H1 (cell line): ENCODE measurements at regions not wholly inside any gene's neighbourhood (a gene's known extent, or its start where the extent isn't known, plus 50 kb on each side); places are given as distances from the start of the nearest gene placed in this dataset.

Experiments used
- CTCF ChIA-PET: fragments of 300-600 bp; sonication (Branson Sonifier 250); formaldehyde crosslinking; loops from one replicate; lab custom pipeline; 2021; ENCODE audit not compliant: partially characterized antibody; lab: Charles Lee
- POLR2A ChIA-PET: fragments of 300-600 bp; sonication (Branson Sonifier 250); formaldehyde crosslinking; loops from one replicate; lab custom pipeline; 2021; ENCODE audit warnings: inconsistent platforms; ENCODE audit not compliant: partially characterized antibody; lab: Charles Lee
- DNase-seq, 2 experiments: peaks; one replicate each; pipeline versions ENCODE4 v3.0.0 to v3.0.0-alpha.2; 2010 to 2022; ENCODE audit warnings: low spot score in 2 of 2, low read depth in 1 of 2, mixed read lengths in 1 of 2
- FAIRE-seq: peaks from 2 replicates; lab custom pipeline; 2011; peaks lifted over from hg19 to GRCh38; lab: Jason Lieb, UNC
- H2AFZ ChIP-seq: 2 replicates; pipeline ENCODE4 v1.8.1; 2012; ENCODE audit warnings: low read length, inconsistent platforms
- H2AK5ac ChIP-seq: 2 replicates; pipeline ENCODE4 v1.6.1; 2013; ENCODE audit warnings: low read depth, low read length
- H2BK120ac ChIP-seq: replicated peaks from 2 replicates; pipeline ENCODE3; 2013; ENCODE audit warnings: low read depth, low read length, inconsistent platforms
- H2BK12ac ChIP-seq: 2 replicates; pipeline ENCODE4 v1.6.1; 2013; ENCODE audit warnings: low read depth, low read length
- H2BK15ac ChIP-seq: 2 replicates; pipeline ENCODE4 v1.6.1; 2013; ENCODE audit warnings: low read length
- H2BK20ac ChIP-seq: 2 replicates; pipeline ENCODE4 v1.6.1; 2013; ENCODE audit warnings: low read length
- H2BK5ac ChIP-seq: 2 replicates; pipeline ENCODE4 v1.6.1; 2013; ENCODE audit warnings: low read depth, low read length
- H3K14ac ChIP-seq: 2 replicates; pipeline ENCODE4 v1.6.1; 2013; ENCODE audit warnings: inconsistent platforms; ENCODE audit not compliant: insufficient read length
- H3K18ac ChIP-seq: 2 replicates; pipeline ENCODE4 v1.6.1; 2013; ENCODE audit warnings: low read length; ENCODE audit errors: extremely low read depth
- H3K23ac ChIP-seq: 2 replicates; pipeline ENCODE4 v1.6.1; 2013; ENCODE audit warnings: inconsistent platforms; ENCODE audit not compliant: insufficient read length
- H3K23me2 ChIP-seq: 2 replicates; pipeline ENCODE4 v1.6.1; 2013; ENCODE audit warnings: low read depth, low read length
- H3K27ac ChIP-seq: 2 replicates; pipeline ENCODE4 v1.6.1; 2011; ENCODE audit warnings: low read depth, low read length, inconsistent platforms
- H3K27me3 ChIP-seq, 4 experiments: replicated peaks in 1 of 4; 1 replicate in 1 of 4; 2 replicates in 3 of 4; pipeline versions ENCODE4 v1.6.1 to v1.8.1; 2011 to 2013; ENCODE audit warnings: low read length in 3 of 4, mild to moderate bottlenecking in 3 of 4, inconsistent platforms in 2 of 4, mixed read lengths in 2 of 4, moderate library complexity in 1 of 4; ENCODE audit not compliant: control insufficient read depth in 3 of 4, insufficient read depth in 3 of 4; ENCODE audit errors: extremely low read depth in 1 of 4
- H3K36me3 ChIP-seq, 4 experiments: 2 replicates each; pipeline versions ENCODE4 v1.6.1 to v1.8.1; 2011 to 2013; ENCODE audit warnings: mild to moderate bottlenecking in 4 of 4, low read length in 3 of 4, moderate library complexity in 2 of 4, control low read depth in 1 of 4, inconsistent platforms in 1 of 4; ENCODE audit not compliant: insufficient read depth in 4 of 4, control insufficient read depth in 2 of 4
- H3K4ac ChIP-seq: replicated peaks from 2 replicates; pipeline ENCODE3; 2013; ENCODE audit warnings: low read length, low read depth, mixed read lengths, inconsistent platforms; ENCODE audit not compliant: insufficient read length
- H3K4me1 ChIP-seq, 4 experiments: replicated peaks in 1 of 4; 1 replicate in 1 of 4; 2 replicates in 3 of 4; pipeline versions ENCODE4 v1.6.1 to v1.8.1; 2011 to 2013; ENCODE audit warnings: low read length in 3 of 4, inconsistent platforms in 2 of 4, mixed read lengths in 1 of 4; ENCODE audit not compliant: insufficient read depth in 4 of 4, control insufficient read depth in 3 of 4
- H3K4me2 ChIP-seq, 2 experiments: 2 replicates each; pipeline versions ENCODE4 v1.6.1 to v1.8.1; 2011 to 2013; ENCODE audit warnings: low read depth in 2 of 2, low read length in 2 of 2, control low read depth in 1 of 2, inconsistent platforms in 1 of 2, mild to moderate bottlenecking in 1 of 2; ENCODE audit not compliant: insufficient read depth in 1 of 2
- H3K4me3 ChIP-seq, 4 experiments: fragments of 200-600, 300-600 bp in 1 of 4; sonication (generic), shearing (Covaris generic), sonication (Bioruptor Twin) in 1 of 4; 2 replicates each; pipeline versions ENCODE4 v1.5.1 to v1.8.1; 2011 to 2016; ENCODE audit warnings: low read length in 4 of 4, low read depth in 3 of 4, control low read depth in 2 of 4, inconsistent platforms in 2 of 4, mild to moderate bottlenecking in 2 of 4, mixed read lengths in 1 of 4, moderate library complexity in 1 of 4; ENCODE audit not compliant: insufficient read depth in 2 of 4; ENCODE audit errors: extremely low read depth in 1 of 4
- H3K56ac ChIP-seq: replicated peaks from 2 replicates; pipeline ENCODE3; 2013; ENCODE audit warnings: low read depth, mild to moderate bottlenecking, mixed read lengths, low read length, inconsistent platforms; ENCODE audit not compliant: insufficient read length
- H3K79me1 ChIP-seq: 2 replicates; pipeline ENCODE4 v1.6.1; 2013; ENCODE audit warnings: low read depth, low read length, control low read depth
- H3K79me2 ChIP-seq, 2 experiments: 2 replicates each; pipeline versions ENCODE4 v1.6.1 to v1.8.1; 2012 to 2013; ENCODE audit warnings: low read length in 2 of 2, mild to moderate bottlenecking in 2 of 2, inconsistent platforms in 1 of 2; ENCODE audit not compliant: insufficient read depth in 2 of 2, control insufficient read depth in 1 of 2
- H3K9ac ChIP-seq, 4 experiments: replicated peaks in 1 of 4; 1 replicate in 1 of 4; 2 replicates in 3 of 4; pipeline versions ENCODE4 v1.6.1 to v1.8.1; 2011 to 2013; ENCODE audit warnings: low read depth in 3 of 4, low read length in 3 of 4, control low read depth in 2 of 4, mild to moderate bottlenecking in 2 of 4, moderate library complexity in 2 of 4, inconsistent platforms in 1 of 4; ENCODE audit errors: extremely low read depth in 1 of 4
- H3K9me3 ChIP-seq, 2 experiments: 2 replicates each; pipeline versions ENCODE4 v1.6.1 to v1.8.1; 2012 to 2013; ENCODE audit warnings: mild to moderate bottlenecking in 2 of 2, moderate library complexity in 2 of 2, control low read depth in 1 of 2, inconsistent platforms in 1 of 2, low read depth in 1 of 2, low read length in 1 of 2, mixed read lengths in 1 of 2; ENCODE audit not compliant: insufficient read depth in 2 of 2
- H4K20me1 ChIP-seq, 2 experiments: replicated peaks in 1 of 2; 2 replicates each; pipeline versions ENCODE3 to v1.8.1; 2011 to 2013; ENCODE audit warnings: inconsistent platforms in 2 of 2, low read length in 2 of 2, mild to moderate bottlenecking in 1 of 2; ENCODE audit not compliant: insufficient read depth in 2 of 2, control insufficient read depth in 1 of 2
- H4K5ac ChIP-seq: 2 replicates; pipeline ENCODE4 v1.6.1; 2013; ENCODE audit warnings: low read length, low read depth, mixed read lengths, inconsistent platforms; ENCODE audit not compliant: insufficient read length
- H4K8ac ChIP-seq: 2 replicates; pipeline ENCODE4 v1.8.0; 2013; ENCODE audit warnings: mild to moderate bottlenecking, moderate library complexity, low read length, inconsistent platforms; ENCODE audit not compliant: insufficient read depth; ENCODE audit errors: extremely low read depth
- H4K91ac ChIP-seq: replicated peaks from 2 replicates; pipeline ENCODE3; 2013; ENCODE audit warnings: low read length, mixed read lengths, inconsistent platforms; ENCODE audit not compliant: insufficient read length
- BRCA1 ChIP-seq: IDR thresholded peaks from 2 replicates; pipeline ENCODE4 v1.6.1; 2012; ENCODE audit warnings: low read depth, low read length, improper control_type of control experiment
- MAFK ChIP-seq: IDR thresholded peaks from 2 replicates; pipeline ENCODE4 v1.6.1; 2012; ENCODE audit warnings: low read depth, mild to moderate bottlenecking, improper control_type of control experiment, low read length
- NRF1 ChIP-seq: IDR thresholded peaks from 2 replicates; pipeline ENCODE4 v1.6.1; 2011; ENCODE audit warnings: mild to moderate bottlenecking, low read depth, low read length, improper control_type of control experiment
- SP1 ChIP-seq: IDR thresholded peaks from 2 replicates; pipeline ENCODE4 v1.6.1; 2011; ENCODE audit warnings: low read depth, low read length
- YY1 ChIP-seq: IDR thresholded peaks from 2 replicates; pipeline ENCODE4 v1.6.1; 2011; ENCODE audit warnings: low read depth, mild to moderate bottlenecking, low read length
- WGBS, 2 experiments: shearing (Covaris generic) in 1 of 2; methylation state at CpG; one replicate each; pipeline versions ENCODE4 v1.1.6 to v1.1.7; 2013 to 2015; ENCODE audit warnings: low lambda C conversion rate in 2 of 2, mixed read lengths in 2 of 2, inconsistent platforms in 1 of 2, low coverage in 1 of 2, missing lambda C conversion rate in 1 of 2; ENCODE audit not compliant: insufficient replicate concordance in 2 of 2, insufficient coverage in 1 of 2, insufficient read length in 1 of 2; ENCODE audit errors: extremely low coverage in 1 of 2, missing lambda C conversion rate in 1 of 2; 5-methylcytosine and 5-hydroxymethylcytosine counted together
- TF ChIP-seq, protein P1 (sequence below): IDR thresholded peaks from 2 replicates; pipeline ENCODE4 v1.6.1; 2012; ENCODE audit warnings: low read length, inconsistent platforms
- TF ChIP-seq, protein P2 (sequence below): IDR thresholded peaks from 2 replicates; pipeline ENCODE4 v1.6.1; 2011; ENCODE audit warnings: low read depth, mild to moderate bottlenecking, low read length; ENCODE audit not compliant: insufficient read depth
- TF ChIP-seq, protein P3 (sequence below), 3 experiments: IDR thresholded peaks; 1 replicate in 2 of 3; 2 replicates in 1 of 3; pipeline versions ENCODE4 v1.5.1 to v1.6.1; 2011; ENCODE audit warnings: low read length in 3 of 3, mild to moderate bottlenecking in 3 of 3, inconsistent platforms in 2 of 3, low read depth in 1 of 3, moderate library complexity in 1 of 3; ENCODE audit not compliant: insufficient read depth in 1 of 3; ENCODE audit errors: control extremely low read depth in 1 of 3
- TF ChIP-seq, protein P4 (sequence below): IDR thresholded peaks from 2 replicates; pipeline ENCODE4 v1.6.1; 2011; ENCODE audit warnings: low read length, improper control_type of control experiment

DNA sequence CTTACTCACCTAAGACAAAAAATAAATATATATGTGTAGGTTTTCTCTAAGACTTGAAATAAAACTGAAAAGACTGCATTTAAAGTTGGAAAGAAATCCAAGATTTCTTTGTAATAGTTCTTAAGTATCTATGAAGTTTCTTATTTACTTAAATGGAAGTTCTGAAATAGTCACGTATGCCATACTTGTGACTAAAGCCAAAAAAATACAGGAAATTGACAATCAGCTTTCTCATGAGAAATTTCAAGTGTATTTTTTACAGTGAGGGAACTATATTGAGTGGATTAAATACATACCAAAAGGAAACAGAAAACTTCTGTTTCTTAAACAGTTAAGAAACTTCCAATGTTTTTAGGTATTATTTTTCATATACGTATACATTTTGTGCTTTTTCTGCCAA, 188.1 kb downstream of the DPY19L2 start:
- no peaks in the 10 kb centered on the region for H4K20me1 ChIP-seq
- H2BK20ac ChIP-seq: no peak overlapping the region
- H2BK5ac ChIP-seq: no peak overlapping the region
- H2AK5ac ChIP-seq: no peak overlapping the region
- no peaks in the 10 kb centered on the region; a peak in 1 of 8 replicates for H3K36me3 ChIP-seq
- H3K4me2 ChIP-seq: no peak overlapping the region
- no peaks in the 10 kb centered on the region for H3K23me2 ChIP-seq
- no peak overlapping the region for H2BK12ac ChIP-seq
- FAIRE-seq (no peak), DNase-seq (no peak)
- H4K8ac ChIP-seq: no peak overlapping the region
- H3K56ac ChIP-seq: no peak overlapping the region
- WGBS, 2 experiments: 90% methylated on average over 2 of the region's 2 CpGs; no CpG with 5 or more reads in 1 of the 2 experiments
- H2BK15ac ChIP-seq: no peak overlapping the region
- no peak overlapping the region for H3K4ac ChIP-seq
- H3K18ac ChIP-seq: no peak overlapping the region
- no peaks in the 10 kb centered on the region for H3K79me2 ChIP-seq
- H4K91ac ChIP-seq: no peak overlapping the region
- H3K27me3 ChIP-seq: no peaks in the 10 kb centered on the region
- H3K79me1 ChIP-seq: no peaks in the 10 kb centered on the region
- H3K4me1 ChIP-seq: no peaks in the 10 kb centered on the region
- ChIA-PET POLR2A (no interaction called here), CTCF (interaction anchor here (1.1 kb wide), 1 partner anchor 31 kb away, joined by 3 read pairs; no protein-coding TSS in a partner anchor)
- no peaks in the 10 kb centered on the region for H3K9me3 ChIP-seq
- H3K9ac ChIP-seq: no peak overlapping the region
- H3K23ac ChIP-seq: no peak overlapping the region
- H2AFZ ChIP-seq: no peak overlapping the region
- no peak overlapping the region for H3K14ac ChIP-seq
- no peak overlapping the region for H3K4me3 ChIP-seq
- no peak overlapping the region for H2BK120ac ChIP-seq
- no peak overlapping the region for H4K5ac ChIP-seq
- no peak overlapping the region for H3K27ac ChIP-seq
- TF ChIP-seq BRCA1 (no peak), NRF1 (no peak), MAFK (no peak), YY1 (no peak), SP1 (no peak)
- TF ChIP-seq, protein P1, sequence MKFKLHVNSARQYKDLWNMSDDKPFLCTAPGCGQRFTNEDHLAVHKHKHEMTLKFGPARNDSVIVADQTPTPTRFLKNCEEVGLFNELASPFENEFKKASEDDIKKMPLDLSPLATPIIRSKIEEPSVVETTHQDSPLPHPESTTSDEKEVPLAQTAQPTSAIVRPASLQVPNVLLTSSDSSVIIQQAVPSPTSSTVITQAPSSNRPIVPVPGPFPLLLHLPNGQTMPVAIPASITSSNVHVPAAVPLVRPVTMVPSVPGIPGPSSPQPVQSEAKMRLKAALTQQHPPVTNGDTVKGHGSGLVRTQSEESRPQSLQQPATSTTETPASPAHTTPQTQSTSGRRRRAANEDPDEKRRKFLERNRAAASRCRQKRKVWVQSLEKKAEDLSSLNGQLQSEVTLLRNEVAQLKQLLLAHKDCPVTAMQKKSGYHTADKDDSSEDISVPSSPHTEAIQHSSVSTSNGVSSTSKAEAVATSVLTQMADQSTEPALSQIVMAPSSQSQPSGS: no peak
- TF ChIP-seq, protein P2, sequence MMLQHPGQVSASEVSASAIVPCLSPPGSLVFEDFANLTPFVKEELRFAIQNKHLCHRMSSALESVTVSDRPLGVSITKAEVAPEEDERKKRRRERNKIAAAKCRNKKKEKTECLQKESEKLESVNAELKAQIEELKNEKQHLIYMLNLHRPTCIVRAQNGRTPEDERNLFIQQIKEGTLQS: no peak
- TF ChIP-seq, protein P3, sequence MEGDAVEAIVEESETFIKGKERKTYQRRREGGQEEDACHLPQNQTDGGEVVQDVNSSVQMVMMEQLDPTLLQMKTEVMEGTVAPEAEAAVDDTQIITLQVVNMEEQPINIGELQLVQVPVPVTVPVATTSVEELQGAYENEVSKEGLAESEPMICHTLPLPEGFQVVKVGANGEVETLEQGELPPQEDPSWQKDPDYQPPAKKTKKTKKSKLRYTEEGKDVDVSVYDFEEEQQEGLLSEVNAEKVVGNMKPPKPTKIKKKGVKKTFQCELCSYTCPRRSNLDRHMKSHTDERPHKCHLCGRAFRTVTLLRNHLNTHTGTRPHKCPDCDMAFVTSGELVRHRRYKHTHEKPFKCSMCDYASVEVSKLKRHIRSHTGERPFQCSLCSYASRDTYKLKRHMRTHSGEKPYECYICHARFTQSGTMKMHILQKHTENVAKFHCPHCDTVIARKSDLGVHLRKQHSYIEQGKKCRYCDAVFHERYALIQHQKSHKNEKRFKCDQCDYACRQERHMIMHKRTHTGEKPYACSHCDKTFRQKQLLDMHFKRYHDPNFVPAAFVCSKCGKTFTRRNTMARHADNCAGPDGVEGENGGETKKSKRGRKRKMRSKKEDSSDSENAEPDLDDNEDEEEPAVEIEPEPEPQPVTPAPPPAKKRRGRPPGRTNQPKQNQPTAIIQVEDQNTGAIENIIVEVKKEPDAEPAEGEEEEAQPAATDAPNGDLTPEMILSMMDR (IDR thresholded peaks at IDR 0.05; ENCODE audit: control extremely low read depth in 1 of 3, insufficient read depth in 1 of 3, low read depth in 1 of 3, low read length in 3 of 3): no peak
- TF ChIP-seq, protein P4, sequence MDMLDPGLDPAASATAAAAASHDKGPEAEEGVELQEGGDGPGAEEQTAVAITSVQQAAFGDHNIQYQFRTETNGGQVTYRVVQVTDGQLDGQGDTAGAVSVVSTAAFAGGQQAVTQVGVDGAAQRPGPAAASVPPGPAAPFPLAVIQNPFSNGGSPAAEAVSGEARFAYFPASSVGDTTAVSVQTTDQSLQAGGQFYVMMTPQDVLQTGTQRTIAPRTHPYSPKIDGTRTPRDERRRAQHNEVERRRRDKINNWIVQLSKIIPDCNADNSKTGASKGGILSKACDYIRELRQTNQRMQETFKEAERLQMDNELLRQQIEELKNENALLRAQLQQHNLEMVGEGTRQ: no peak
